Vagina (tissue), 2 donors: ENCODE measurements at regions not wholly inside any gene's neighbourhood (a gene's known extent, or its start where the extent isn't known, plus 50 kb on each side); places are given as distances from the start of the nearest gene placed in this dataset.

Source experiments
- POLR2A ChIP-seq, 2 donors: fragments of 450-650 bp; IDR thresholded peaks; one replicate each; pipeline ENCODE4 v1.6.1; 2017; ENCODE audit warnings: antibody characterized with exemption in 2 of 2, mild to moderate bottlenecking in 2 of 2, moderate library complexity in 2 of 2
- TF ChIP-seq, protein P1 (sequence below), 3 experiments: fragments of 450-650 bp in 2 of 3; fragments of 200-600 bp in 1 of 3; sonication (generic) in 1 of 3; IDR thresholded peaks; one replicate each; pipeline ENCODE4 v1.5.1; 2017 to 2019; ENCODE audit warnings: antibody characterized with exemption in 3 of 3, mild to moderate bottlenecking in 2 of 3, moderate library complexity in 2 of 3

DNA sequence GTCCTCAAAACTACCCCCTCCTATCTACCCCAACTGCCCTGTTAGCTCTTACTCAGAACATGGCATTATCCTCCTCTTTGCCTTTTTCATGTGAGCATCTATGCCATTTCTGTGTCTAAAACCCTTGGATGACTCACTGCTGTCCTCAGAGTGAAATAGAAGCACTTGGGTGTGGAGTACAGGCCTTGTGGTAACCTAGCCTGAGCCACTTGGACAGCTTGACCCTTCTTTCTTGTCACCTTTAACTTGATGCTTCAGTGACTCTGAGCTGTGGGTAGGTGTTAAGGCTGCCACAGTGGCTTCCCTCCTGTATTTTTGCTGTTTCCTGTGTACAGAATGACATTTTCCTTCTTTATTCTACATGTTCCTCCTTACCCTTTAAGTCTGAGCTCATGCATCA is 391.4 kb downstream of the SH3GL2 start:
- no peak for TF ChIP-seq POLR2A (IDR thresholded peaks at IDR 0.05)
- TF ChIP-seq, protein P1, sequence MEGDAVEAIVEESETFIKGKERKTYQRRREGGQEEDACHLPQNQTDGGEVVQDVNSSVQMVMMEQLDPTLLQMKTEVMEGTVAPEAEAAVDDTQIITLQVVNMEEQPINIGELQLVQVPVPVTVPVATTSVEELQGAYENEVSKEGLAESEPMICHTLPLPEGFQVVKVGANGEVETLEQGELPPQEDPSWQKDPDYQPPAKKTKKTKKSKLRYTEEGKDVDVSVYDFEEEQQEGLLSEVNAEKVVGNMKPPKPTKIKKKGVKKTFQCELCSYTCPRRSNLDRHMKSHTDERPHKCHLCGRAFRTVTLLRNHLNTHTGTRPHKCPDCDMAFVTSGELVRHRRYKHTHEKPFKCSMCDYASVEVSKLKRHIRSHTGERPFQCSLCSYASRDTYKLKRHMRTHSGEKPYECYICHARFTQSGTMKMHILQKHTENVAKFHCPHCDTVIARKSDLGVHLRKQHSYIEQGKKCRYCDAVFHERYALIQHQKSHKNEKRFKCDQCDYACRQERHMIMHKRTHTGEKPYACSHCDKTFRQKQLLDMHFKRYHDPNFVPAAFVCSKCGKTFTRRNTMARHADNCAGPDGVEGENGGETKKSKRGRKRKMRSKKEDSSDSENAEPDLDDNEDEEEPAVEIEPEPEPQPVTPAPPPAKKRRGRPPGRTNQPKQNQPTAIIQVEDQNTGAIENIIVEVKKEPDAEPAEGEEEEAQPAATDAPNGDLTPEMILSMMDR (IDR thresholded peaks at IDR 0.05): no peak
